HG02973 (cell line): ENCODE measurements at regions not wholly inside any gene's neighbourhood (a gene's known extent, or its start where the extent isn't known, plus 50 kb on each side); places are given as distances from the start of the nearest gene placed in this dataset.

ENCODE experiments used
- ATAC-seq: cut with Tn5 transposase; IDR thresholded peaks from one replicate; pipeline ENCODE4 v1.9.1; 2021; ENCODE audit warnings: moderate library complexity; ENCODE audit not compliant: unreplicated experiment

DNA sequence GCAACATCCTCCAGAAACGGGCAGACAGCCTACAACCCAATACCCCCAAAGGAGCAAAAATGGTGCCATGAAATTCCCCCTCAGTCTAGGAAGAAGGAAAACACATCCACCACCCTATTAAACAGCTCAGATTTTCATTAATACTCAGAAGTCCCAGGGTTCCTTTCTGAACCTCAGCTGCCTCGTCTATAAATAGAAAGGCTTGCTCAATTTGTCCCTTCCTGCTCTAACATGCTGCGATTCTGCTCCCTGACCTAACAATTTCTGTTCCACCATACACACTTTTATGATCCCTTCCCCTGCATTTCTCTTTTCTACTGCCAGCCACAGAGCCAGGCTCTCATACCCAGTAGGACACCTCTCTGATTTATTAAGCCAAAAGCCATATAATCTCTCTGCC is 68.1 kb downstream of the MTERF1 start:
- no peak for ATAC-seq

DNA sequence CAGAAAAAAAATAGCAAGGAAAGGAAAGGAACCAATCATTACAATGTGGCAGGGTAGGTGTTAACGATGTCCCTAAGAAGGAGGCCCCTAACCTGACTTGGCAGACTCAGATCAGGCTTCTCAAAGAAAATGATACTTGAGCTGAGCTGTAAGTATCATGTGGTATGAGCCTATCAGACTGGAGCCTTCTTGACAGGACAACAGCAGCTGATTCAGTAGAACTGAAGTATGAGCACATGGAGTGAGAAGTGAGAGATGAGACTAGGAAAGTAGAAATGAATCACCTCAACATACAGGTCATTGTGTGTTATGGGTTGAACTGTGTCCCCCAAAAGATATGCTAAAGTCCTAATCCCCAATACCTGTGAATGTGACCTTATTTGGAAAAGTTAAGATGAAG is 66.3 kb downstream of the MTERF1 start:
- ATAC-seq = peak; percentile 74
